Muscle of back (tissue), 3 donors: ENCODE measurements at regions not wholly inside any gene's neighbourhood (a gene's known extent, or its start where the extent isn't known, plus 50 kb on each side); places are given as distances from the start of the nearest gene placed in this dataset.

Experiments used
- DNase-seq, 3 donors: peaks; one replicate each; pipeline versions ENCODE4 v3.0.0 to v3.0.0-alpha.2; 2013

DNA sequence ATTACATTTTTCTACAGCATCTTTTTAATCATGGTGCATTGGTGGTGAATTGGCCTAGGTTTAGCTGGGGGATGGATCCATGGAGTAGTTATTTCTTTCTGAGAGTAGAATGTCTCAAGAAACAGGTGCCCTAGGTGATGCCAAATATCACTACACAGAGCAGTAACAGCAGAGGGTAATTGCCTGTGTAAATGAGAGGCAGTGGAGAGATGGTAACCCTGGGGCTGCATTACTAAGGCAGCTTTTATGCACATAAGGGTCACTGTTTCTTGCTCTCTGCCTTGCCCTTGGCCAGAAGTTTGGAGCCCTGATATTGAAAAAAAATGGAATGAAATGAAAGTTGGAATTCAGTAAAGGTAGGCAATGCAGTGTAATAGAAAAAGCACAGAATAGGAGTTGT, 604.0 kb downstream of the NOVA1 start:
- DNase-seq = no peak

DNA sequence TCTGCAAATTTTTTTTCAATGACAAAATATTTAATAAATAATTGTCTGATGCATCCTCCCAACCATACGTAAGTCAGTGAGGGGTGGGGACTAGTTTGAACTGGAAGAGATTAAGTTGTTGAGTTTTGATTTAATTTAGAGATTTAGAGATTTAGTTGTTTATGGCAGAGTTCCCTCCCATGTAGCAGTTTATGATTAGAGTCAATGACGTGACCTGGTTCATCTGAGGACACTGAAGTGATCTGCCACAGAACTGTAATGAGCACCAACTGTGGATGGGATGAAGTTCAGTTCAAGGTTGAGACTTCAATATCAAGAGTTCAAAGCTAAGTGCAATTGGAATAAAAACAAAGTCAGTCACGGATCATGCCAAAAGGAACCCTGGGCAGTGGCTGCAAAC, 609.3 kb downstream of the NOVA1 start:
- no peak for DNase-seq

DNA sequence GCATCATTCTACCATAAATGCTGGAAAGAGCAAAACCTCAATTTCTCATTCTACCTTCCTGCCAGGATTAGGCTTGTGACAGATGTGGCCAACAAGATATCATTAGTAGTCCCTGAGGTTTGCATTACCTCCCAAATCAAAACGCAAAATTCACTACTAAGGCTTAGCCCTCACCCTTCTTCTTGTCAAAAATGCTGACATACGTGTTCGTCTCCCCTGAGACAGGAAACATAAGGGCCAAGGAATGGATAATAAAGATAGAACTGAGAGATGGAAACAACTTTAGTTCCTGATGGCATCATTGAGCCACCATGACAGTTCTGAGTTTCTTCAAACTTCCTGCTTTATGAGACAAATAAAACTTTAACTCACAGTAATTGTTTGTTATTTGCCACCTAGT, 642.1 kb downstream of the NOVA1 start:
- DNase-seq = no peak

DNA sequence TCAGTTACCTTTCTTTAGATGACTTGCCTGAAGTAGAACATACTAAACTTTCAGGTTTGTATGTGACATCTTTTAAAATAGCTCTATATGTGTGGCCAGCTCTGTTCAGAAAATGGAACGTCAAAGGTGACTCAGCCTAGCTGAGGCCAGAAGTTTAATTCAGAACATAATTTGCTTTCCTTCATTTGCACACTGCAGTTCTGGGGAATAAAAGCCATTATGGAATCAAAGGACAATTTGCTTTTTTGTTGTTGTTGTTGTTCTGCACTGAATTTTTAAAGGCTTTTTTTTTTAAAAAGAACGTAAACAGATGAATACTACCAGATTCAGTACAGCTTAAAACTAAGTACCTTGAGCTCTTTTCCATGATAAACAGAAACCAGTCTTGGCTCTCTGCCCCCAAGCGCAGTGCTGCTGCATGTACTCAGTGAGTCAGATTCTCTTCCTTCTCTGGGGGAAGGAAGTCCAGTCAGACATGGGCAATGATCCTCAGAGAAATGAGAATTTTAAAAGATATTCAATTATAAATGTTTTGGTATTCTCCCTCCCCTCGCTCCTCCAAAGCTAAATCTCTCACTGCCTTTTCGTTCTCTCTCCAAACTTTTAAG, 644.2 kb downstream of the NOVA1 start:
- DNase-seq = peak; percentile 64 to 76 (median 68)

DNA sequence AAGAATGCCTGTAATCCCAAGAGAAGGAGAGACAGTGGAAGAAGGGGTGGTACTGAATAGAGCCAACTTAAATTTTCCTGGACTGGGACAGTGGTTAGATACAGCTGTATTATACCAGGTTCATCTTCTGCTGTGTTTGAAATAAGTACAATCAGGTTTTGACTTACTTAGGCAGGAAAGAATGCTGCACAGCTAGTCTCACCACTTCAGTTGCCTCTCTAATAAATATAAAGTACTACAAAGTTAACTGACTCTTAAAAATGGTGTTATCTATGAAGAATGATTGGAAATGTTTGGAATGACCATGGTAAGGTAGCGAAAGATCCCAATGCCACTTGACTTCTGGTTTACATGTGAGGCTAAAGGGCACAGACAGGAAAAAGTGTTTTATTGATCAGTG, 652.1 kb downstream of the NOVA1 start:
- DNase-seq = no peak

DNA sequence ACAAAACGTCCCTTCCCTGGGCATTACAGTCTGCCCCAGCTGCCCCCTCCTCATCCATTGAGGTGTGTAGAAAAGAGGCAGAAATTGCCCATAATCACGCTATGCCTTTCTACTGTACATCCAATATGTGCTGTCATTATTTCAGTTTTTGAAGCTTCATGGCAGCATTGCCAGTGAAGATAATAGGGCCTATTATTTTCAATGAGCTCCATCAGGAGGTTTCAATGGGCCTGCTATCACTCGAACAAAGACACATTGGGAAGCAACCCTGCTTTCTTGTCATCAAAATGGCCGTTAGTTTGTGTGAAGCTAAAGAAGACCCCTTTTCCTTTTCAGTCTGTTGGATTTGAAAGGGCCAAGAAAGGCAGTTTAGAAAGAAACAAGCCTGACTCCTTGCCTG, 653.8 kb downstream of the NOVA1 start:
- no peak for DNase-seq

DNA sequence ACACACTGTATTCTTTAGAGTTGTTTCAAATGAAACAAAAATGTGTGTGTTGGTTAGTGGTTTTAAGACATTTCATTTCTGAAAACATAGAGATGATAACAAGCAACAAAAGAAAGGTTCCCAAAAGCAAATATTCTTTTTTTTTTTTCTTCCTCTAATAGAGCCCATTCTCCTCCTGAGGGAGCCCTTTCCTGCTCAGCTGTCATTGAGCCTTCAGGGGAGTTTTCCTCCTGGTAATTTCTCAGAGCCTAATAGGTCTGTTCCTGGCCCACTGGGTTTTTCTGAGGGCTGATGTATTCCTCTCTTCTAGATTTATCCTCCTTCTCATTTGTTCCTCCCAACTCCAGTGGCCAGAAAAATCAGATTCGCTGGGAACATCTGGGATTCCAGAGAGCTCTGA, 654.5 kb downstream of the NOVA1 start:
- DNase-seq = no peak

DNA sequence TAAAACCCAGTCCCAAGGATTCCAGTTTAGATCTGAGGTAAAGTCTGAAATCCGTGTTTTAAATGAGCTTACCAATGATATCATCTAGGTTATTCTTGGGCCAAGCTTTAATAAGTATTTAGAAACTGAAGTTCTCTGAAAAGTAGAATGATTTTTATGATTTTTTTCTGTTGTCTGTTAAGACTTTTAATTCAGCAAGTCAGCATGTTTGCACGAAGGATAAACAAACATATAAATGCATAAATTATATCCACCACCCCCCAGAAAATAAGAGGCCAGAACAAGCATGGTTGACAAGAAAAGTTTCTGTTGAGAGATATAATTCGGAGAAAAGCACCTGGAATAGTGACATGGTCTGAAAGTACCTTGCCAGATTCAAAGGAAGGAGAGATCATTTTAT, 655.7 kb downstream of the NOVA1 start:
- DNase-seq = no peak

DNA sequence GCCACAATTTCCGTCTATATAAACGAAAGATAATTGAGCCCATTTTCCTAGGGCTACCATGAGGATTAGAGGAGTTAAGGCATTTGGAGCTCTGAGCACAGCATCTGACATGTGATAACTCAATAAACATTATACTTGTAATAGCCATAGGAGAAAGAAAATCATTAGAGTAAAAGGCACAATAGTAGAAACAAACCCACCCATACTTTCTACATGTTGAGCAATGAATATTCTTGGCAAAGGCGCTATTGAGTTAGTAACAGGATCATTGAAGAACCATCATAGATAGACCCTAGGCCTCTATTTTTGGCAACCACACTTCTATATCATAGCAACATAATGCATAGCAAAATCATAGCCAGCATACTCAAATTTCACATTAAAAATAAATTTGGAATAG, 664.1 kb downstream of the NOVA1 start:
- peak in 1 of 3 donors; percentile 38 for DNase-seq

GRCh38 chr14:25929881-25930615, 667.8 kb downstream of the NOVA1 start:
- DNase-seq = peak in 1 of 3 donors; percentile 45

DNA sequence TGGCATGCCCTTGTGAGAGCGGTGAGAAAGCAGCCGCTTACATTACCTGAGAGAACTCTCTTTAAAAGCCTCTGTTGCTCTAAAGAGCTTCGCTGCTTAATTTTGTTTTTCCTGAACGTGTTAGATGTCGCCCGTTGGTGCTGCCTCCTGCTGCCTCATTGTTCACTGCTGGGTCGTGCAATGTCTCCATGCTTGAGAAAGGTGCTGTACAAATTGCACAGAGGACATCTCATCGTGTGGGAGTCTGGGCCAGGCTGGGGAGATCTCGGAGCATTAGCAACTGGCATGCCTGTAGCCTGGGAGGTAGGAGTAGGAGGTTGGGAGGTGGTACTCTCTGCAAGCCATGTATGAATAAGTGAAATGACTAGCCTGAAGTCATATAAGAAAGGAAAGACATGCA, 686.0 kb downstream of the NOVA1 start:
- no peak for DNase-seq

DNA sequence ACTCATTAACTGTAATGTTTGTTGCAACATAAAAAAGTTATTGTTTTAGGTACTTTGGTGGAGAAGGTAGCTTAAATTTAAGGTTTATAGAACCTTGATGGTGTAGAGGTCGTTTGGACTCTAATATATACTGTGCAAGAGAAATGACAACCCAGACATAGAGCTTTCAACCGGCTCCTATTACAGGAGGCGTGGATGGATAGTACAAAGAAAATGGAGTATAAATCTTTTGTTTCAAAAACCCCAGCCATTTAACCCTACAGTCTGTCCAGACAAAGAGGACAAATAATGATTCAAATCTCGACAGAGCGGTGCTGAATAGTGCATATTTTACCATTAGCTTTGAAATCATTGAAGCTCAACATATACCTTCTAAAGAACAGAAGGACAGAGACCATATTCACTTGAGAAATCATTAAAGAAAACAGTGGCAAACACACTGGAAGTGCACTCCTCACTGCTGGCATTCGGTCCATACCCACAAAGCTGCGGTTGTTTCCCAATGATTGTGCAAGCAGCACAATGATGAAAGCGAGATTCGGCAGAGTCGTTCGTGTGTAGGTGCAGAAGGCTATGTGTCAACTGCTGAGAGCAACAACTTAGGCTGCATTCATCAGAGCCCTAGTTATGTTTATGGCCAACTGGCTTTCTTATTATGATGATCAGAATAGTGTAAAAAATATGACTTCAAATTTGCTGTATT, 688.6 kb downstream of the NOVA1 start:
- no peak for DNase-seq

- DNase-seq = no peak
Observed at GRCh38 chr14:25908277-25909044, 689.4 kb downstream of the NOVA1 start.

GRCh38 chr14:25904446-25904845, 693.4 kb downstream of the NOVA1 start:
- DNase-seq = peak in 1 of 3 donors; percentile 17

- no peak for DNase-seq
Observed at GRCh38 chr14:25899197-25899596, 698.6 kb downstream of the NOVA1 start.

- no peak for DNase-seq
Observed at GRCh38 chr14:25896777-25897176, 701.1 kb downstream of the NOVA1 start.

- DNase-seq = no peak
Observed at GRCh38 chr14:25895740-25896139, 702.1 kb downstream of the NOVA1 start.

DNA sequence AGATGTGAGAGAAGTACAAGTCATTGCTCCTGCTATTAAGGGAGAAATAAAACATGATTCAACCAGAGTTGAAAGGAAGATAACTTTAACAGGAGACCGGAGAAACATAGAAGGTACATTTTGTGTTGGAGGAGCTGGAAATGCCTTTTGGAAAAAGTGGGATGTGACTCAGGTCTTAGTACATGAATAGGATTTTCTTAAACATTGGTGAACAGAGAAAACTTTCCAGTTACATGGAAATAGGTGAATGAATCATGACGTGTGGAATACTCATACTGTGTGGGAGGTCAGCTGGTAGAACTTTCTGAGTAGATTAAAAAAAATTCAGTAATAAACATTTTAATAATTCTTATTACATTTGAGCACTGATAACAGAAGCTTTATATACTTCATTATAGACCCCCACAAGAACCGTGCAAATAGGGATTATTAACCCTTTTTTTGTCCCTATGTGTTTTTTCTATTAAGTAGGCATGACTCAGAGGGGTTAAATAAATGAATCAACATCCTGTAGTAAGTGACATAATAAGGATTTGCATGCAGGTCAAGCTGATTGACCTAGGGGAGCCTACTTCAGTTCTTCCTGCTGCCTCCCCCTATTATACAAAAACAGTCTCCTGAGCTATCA, 710.5 kb downstream of the NOVA1 start:
- DNase-seq = no peak

GRCh38 chr14:25884657-25885056, 713.2 kb downstream of the NOVA1 start:
- DNase-seq = no peak

- DNase-seq = no peak
Observed at GRCh38 chr14:25882899-25883298, 714.9 kb downstream of the NOVA1 start.

GRCh38 chr14:25875475-25875874, 722.4 kb downstream of the NOVA1 start:
- DNase-seq = no peak

GRCh38 chr14:25869854-25870253, 728.0 kb downstream of the NOVA1 start:
- no peak for DNase-seq
